ENCODE measurements at regions not wholly inside any gene's neighbourhood (a gene's known extent, or its start where the extent isn't known, plus 50 kb on each side); places are given as distances from the start of the nearest gene placed in this dataset.
"Not testable (repeated sequence)": the region's sequence is repeated elsewhere in the genome, so short reads cannot be mapped to it uniquely, and the experiment has no call there.

GRCh38 chrX:150051096-150051495, 112.8 kb upstream of the EOLA2 start:
- DNase-seq (ENCODE audit: extremely low read depth in 1 of 2, low read depth in 1 of 2): no peak

DNA sequence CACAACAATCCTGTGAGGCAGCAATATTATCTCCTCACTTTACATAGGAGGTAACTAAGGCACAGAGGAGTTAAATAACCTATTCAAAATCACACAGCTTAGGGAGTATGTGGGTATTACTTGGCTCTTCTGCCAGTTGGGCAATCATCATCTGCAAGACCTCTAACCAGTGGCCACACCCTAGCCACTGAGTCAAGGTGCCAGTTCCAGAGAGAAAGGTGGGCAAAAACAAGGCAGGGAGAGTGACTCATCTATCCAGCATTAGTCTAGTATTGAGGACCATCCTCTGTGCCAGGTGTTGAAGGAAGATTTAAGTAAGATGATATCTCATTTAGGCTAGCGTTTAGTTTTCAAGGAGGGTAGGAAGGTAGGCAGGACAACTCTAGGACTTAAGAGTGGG, 113.9 kb upstream of the EOLA2 start:
- no peak for DNase-seq (ENCODE audit: extremely low read depth in 1 of 2, low read depth in 1 of 2)

- no peak for DNase-seq (ENCODE audit: extremely low read depth in 1 of 2, low read depth in 1 of 2)
Measured at GRCh38 chrX:150058728-150059127, 120.4 kb upstream of the EOLA2 start.

GRCh38 chrX:150060406-150060805, 122.1 kb upstream of the EOLA2 start:
- DNase-seq (ENCODE audit: extremely low read depth in 1 of 2, low read depth in 1 of 2): no peak

GRCh38 chrX:150062292-150063137, 124.2 kb upstream of the EOLA2 start:
- no peak for DNase-seq (ENCODE audit: extremely low read depth in 1 of 2, low read depth in 1 of 2)

- no peak for DNase-seq (ENCODE audit: extremely low read depth in 1 of 2, low read depth in 1 of 2)
Measured at GRCh38 chrX:150063138-150063518, 124.8 kb upstream of the EOLA2 start.

DNA sequence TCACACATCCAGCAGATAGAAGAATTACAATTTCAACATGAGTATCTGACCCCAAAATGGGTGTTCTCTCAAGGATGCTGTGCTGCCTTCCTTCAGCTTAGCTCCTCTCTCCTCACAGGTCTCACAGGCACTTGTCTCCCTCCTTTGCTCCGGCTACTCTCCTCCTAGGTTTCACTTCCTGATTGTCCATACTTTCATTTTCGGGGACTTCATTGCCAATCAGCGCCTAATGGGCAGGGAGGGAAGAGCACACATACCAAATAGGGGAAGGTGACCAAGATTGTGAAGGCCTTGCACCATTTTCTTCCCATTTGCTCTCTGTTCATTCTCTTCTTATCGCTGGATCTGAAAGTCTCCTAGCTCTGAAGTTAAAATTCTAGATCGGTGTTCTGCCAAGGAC, 125.4 kb upstream of the EOLA2 start:
- DNase-seq (ENCODE audit: extremely low read depth in 1 of 2, low read depth in 1 of 2): no peak

DNA sequence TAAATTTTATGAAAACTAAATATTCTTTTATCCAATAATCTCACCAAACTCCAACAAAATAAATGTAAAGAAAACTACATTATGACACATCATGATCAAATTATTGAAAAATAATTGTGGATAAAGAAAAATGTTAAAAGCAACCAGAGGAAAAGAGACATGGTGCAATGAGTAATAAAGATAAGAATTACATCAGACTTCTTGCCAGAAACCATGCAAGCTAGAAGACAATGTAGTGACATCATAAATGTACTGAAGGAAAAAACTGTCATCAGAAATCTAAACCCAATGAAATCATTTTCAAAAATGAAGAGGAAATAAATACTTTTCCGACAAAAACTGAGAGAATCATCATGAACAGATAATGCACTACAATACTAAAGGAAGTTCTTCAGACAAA, 135.9 kb upstream of the EOLA2 start:
- DNase-seq (ENCODE audit: extremely low read depth in 1 of 2, low read depth in 1 of 2): no peak

GRCh38 chrX:150080497-150080896, 142.2 kb upstream of the EOLA2 start:
- DNase-seq (ENCODE audit: extremely low read depth in 1 of 2, low read depth in 1 of 2): no peak

DNA sequence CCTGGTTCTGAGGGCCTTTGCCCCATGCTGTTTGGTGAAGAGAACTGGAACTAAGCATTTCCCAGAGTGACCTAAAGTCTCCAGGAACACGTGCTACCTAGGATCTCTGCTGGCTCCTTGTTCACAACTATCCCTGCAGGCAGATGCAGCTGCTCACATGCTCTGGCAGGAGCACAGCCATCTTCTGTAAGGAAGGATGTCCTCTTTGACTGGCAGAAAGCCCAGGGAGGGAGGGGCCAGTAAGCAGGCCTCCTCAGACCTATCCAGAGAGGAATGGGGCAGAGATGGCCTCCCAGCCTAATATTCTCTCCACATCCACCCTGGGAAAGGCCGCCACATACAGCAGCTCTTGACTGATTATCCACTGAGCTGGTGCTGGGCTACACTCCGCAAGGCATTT, 142.8 kb upstream of the EOLA2 start:
- no peak for DNase-seq (ENCODE audit: extremely low read depth in 1 of 2, low read depth in 1 of 2)

GRCh38 chrX:150084496-150085229, 146.4 kb upstream of the EOLA2 start:
- no peak for DNase-seq (ENCODE audit: extremely low read depth in 1 of 2, low read depth in 1 of 2)

DNA sequence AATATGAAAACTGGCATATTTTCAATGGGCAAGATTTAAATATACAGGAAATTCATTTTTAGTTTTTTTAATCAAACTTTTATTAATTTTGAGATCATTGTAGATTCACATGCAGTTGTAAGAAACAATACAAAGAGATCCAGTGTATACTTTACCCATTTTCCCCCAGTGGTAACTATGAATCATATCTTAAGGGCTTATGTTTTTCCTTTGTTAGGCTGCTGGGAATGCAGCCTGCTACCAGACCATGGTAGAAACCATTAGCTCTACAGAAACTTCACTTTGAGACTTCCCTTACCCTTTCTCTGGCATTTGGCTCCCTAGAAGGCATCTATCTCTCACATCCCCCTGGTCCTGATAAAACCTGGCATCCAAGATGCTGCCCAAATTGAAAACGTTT, 147.6 kb upstream of the EOLA2 start:
- DNase-seq (ENCODE audit: extremely low read depth in 1 of 2, low read depth in 1 of 2): no peak

GRCh38 chrX:150086371-150086770, 148.1 kb upstream of the EOLA2 start:
- DNase-seq (ENCODE audit: extremely low read depth in 1 of 2, low read depth in 1 of 2): no peak

DNA sequence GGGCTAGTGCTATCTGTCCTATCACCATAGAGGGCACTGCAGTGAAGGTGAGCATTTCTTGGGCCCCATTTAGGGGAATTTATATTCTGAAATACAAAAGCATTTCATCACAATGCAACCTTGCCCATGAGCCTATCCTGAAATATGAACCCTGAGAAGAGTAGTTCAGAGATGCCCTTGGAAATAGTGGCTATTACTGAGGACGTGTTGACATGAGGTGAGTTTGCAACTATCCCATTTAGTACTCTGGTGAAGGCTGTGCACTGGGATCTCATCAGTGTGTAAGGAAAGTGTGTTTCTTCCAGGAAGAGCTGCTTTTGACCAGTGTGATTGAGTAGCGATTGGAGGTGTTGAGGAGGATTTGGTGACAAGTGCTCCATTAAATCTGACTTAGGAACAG, 149.3 kb upstream of the EOLA2 start:
- DNase-seq (ENCODE audit: extremely low read depth in 1 of 2, low read depth in 1 of 2): no peak

- DNase-seq (ENCODE audit: extremely low read depth in 1 of 2, low read depth in 1 of 2): no peak
Measured at GRCh38 chrX:150088042-150088441, 149.8 kb upstream of the EOLA2 start.

DNA sequence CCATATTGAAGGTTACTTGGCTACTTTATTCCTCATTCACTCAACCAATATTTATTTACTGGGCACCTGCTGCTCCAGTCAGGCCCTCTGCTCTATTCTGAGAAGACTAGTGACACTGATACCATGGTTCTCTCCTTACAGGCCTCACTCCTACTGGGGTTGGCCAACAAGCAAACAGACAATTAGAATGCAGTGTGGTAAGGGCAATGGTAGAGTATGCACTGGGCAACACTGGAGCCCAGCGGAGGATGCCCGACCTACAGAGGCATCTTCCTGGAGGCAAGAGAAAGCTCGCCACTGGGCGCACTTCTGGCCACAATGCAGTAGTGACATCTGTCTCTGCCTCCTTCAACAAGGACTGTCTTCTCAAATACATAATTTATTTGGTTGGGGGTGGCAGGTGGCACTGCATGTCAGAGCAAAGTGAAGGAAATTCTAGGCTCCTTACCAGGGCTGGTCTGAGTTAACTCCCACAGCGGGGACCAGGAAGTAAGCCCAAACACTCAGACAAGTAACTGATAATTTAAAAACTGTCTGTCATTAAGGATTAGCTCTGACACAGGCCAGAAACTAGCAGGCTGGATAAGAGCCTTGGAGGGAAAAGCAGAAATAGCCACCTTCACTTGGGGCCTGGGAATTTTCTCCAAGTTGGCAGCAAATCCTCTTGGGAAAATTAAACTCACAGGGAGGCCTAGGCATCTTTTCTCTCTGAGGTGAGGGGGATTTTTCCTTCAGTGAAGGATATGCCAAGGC, 150.7 kb upstream of the EOLA2 start:
- no peak for DNase-seq (ENCODE audit: extremely low read depth in 1 of 2, low read depth in 1 of 2)

- DNase-seq (ENCODE audit: extremely low read depth in 1 of 2, low read depth in 1 of 2): not testable (repeated sequence)
Measured at GRCh38 chrX:150091300-150091699, 153.0 kb upstream of the EOLA2 start.

GRCh38 chrX:150092549-150092948, 154.3 kb upstream of the EOLA2 start:
- no peak for DNase-seq (ENCODE audit: extremely low read depth in 1 of 2, low read depth in 1 of 2)

DNA sequence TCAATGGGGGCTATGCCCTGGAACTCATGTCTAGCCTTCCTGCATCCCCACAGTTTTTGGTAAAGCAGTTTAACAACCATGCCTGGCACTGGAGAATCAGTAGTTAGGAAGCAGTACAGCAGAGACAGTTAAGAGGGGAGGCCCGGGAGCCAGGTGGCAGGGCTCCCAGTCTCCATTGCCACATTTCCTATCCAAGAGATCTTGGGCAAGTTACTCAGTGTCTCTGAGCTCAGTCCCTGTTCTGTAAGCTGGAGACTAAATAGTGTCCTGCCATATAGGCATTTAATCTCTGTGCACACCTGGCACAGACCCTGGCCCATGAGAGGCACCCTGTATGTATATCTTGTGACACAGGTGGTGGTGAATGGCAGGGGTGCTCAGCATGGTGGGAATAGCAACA, 156.1 kb upstream of the EOLA2 start:
- DNase-seq (ENCODE audit: extremely low read depth in 1 of 2, low read depth in 1 of 2): no peak

GRCh38 chrX:150094996-150095395, 156.7 kb upstream of the EOLA2 start:
- DNase-seq (ENCODE audit: extremely low read depth in 1 of 2, low read depth in 1 of 2): no peak

DNA sequence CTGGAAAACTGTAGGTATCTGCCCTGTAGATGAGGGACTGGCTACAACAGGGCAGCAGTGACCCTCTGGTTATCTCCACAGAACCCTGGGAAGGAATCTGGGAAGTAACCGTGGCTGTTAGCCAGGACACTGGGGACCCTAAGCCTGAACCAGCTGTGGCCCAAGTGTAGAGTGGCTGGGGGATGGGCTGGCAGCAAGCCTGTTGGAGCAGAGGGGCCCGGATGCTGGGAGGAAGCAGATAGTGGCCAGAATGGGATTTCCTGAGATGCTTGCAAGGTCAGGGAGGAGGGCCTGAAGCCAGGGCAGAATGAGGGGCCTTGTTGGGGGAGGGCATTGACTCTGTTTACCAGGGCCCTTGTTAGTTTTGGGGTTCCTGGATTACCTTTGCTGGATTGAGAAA, 161.0 kb upstream of the EOLA2 start:
- DNase-seq (ENCODE audit: extremely low read depth in 1 of 2, low read depth in 1 of 2): no peak

GRCh38 chrX:150100261-150100660, 162.0 kb upstream of the EOLA2 start:
- no peak for DNase-seq (ENCODE audit: extremely low read depth in 1 of 2, low read depth in 1 of 2)
